ENCODE measurements at regions not wholly inside any gene's neighbourhood (a gene's known extent, or its start where the extent isn't known, plus 50 kb on each side); places are given as distances from the start of the nearest gene placed in this dataset.

GRCh38 chr1:4408380-4408779, 246.0 kb upstream of the AJAP1 start:
- TF ChIP-seq ZNF384 (IDR thresholded peaks at IDR 0.05) (no peak), PKNOX1 (IDR thresholded peaks at IDR 0.05) (no peak), NFRKB (IDR thresholded peaks at IDR 0.05) (no peak), L3MBTL2 (conservative IDR thresholded peaks at IDR 0.05) (no peak), TARDBP (IDR thresholded peaks at IDR 0.05) (no peak), FOXK2 (IDR thresholded peaks at IDR 0.05) (no peak), FOXA1 (IDR thresholded peaks at IDR 0.05) (no peak), FOXM1 (IDR thresholded peaks at IDR 0.05; ENCODE audit: borderline replicate concordance) (no peak), SUZ12 (IDR thresholded peaks at IDR 0.05) (no peak), ELF4 (IDR thresholded peaks at IDR 0.05) (no peak), CTBP1 (IDR thresholded peaks at IDR 0.05; ENCODE audit: borderline replicate concordance) (no peak), HDGF (IDR thresholded peaks at IDR 0.05; ENCODE audit: borderline replicate concordance) (no peak)
